Aorta (tissue), 5 donors: ENCODE measurements at regions not wholly inside any gene's neighbourhood (a gene's known extent, or its start where the extent isn't known, plus 50 kb on each side); places are given as distances from the start of the nearest gene placed in this dataset.
"Not testable (repeated sequence)": the region's sequence is repeated elsewhere in the genome, so short reads cannot be mapped to it uniquely, and the experiment has no call there.

Experiments used
- ATAC-seq: fragments of 200-7000 bp; cut with Tn5 transposase; one replicate; pipeline ENCODE4 v1.9.1; 2022; ENCODE audit warnings: moderate library complexity; ENCODE audit not compliant: low FRiP score
- DNase-seq, 2 donors: peaks; one replicate each; pipeline ENCODE4 v3.0.0-alpha.2; 2020
- H3K27ac ChIP-seq, 2 donors: one replicate each; pipeline ENCODE4 v1.5.1; 2013; ENCODE audit warnings: low read length in 2 of 2, mild to moderate bottlenecking in 2 of 2, moderate library complexity in 2 of 2, control low read depth in 1 of 2, inconsistent platforms in 1 of 2, low read depth in 1 of 2
- H3K27me3 ChIP-seq, 2 donors: one replicate each; pipeline ENCODE4 v1.6.1; 2013; ENCODE audit warnings: control low read depth in 1 of 2, low read length in 1 of 2, mild to moderate bottlenecking in 1 of 2, moderate library complexity in 1 of 2; ENCODE audit not compliant: insufficient read depth in 2 of 2, control insufficient read depth in 1 of 2
- H3K36me3 ChIP-seq, 2 donors: one replicate each; pipeline ENCODE4 v1.6.1; 2013; ENCODE audit warnings: control low read depth in 1 of 2, low read length in 1 of 2, mild to moderate bottlenecking in 1 of 2; ENCODE audit not compliant: insufficient read depth in 2 of 2, control insufficient read depth in 1 of 2
- H3K4me1 ChIP-seq, 2 donors: one replicate each; pipeline ENCODE4 v1.6.1; 2013; ENCODE audit warnings: low read length in 2 of 2, control low read depth in 1 of 2, mild to moderate bottlenecking in 1 of 2, moderate library complexity in 1 of 2; ENCODE audit not compliant: insufficient read depth in 2 of 2, control insufficient read depth in 1 of 2
- H3K4me3 ChIP-seq, 2 donors: one replicate each; pipeline ENCODE4 v1.5.1; 2013; ENCODE audit warnings: low read length in 2 of 2, control low read depth in 1 of 2, mild to moderate bottlenecking in 1 of 2
- H3K9me3 ChIP-seq: one replicate; pipeline ENCODE4 v1.6.1; 2013; ENCODE audit warnings: mild to moderate bottlenecking, low read length; ENCODE audit not compliant: control insufficient read depth
- WGBS, 2 donors: extraction: QIAGEN DNeasy Blood & Tissue Kit; methylation state at CpG; one replicate each; pipeline ENCODE4 v1.1.7; 2013; 5-methylcytosine and 5-hydroxymethylcytosine counted together
- intact Hi-C, 2 donors: fragments of 100-400 bp; cut with DNase I; formaldehyde crosslinking; loops; one replicate each; pipeline versions ENCODE4 v1.14.2 to v1.15.0; 2022
- donor health status: healthy with polysubstance abuse.
- donor health status: Bipolar disorder and iron deficiency.
- donor health status: DM: no; HTN: no; CAD: no.
- donor health status: DM: no; HTN: no; CAD: no.
- donor health status: DM: yes; HTN: yes; CAD: no.

- H3K27ac ChIP-seq: no peak overlapping the region
- no peaks in the 10 kb centered on the region for H3K9me3 ChIP-seq
- ATAC-seq (no peak), DNase-seq (no peak)
- no peak overlapping the region for H3K4me3 ChIP-seq
- WGBS, 2 donors: 95 to 96% methylated on average over 3 of the region's 3 CpGs
- H3K36me3 ChIP-seq: no peaks in the 10 kb centered on the region
- H3K4me1 ChIP-seq: no peaks in the 10 kb centered on the region
- H3K27me3 ChIP-seq: peaks cover 0 to 2% of the 10 kb centered on the region in 2 donors
- intact Hi-C loops: no loop called here
These were observed 378.8 kb downstream of the NDFIP2 start for GRCh38 chr13:79859756-79860155.

DNA sequence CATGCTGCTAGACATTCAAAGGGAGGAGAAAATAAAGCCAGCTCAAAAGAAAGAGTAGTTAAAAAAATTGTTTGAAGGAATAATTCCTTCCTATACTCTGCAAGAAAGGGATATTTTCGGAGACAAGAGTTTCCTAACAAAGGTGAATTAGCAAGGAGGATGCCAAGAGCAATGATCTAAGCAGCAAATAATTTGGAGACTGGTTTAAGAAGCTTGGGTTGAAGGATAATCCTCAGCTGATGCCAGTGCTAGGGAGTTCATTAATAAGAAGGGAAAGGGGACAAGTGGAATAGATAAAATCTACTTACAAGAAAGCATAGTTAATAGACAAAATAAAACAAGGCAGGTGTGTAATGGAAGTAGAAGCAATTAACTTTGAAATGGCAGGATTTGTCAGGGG, 372.3 kb downstream of the NDFIP2 start:
- 56 to 70% methylated on average over 1 of the region's 1 CpG for WGBS, 2 donors
- Histone ChIP-seq H3K4me1 (peaks cover 0 to 1% of the 10 kb centered on the region in 2 donors), H3K36me3 (no peaks in the 10 kb centered on the region), H3K27me3 (peaks cover 0 to 2% of the 10 kb centered on the region in 2 donors), H3K9me3 (no peaks in the 10 kb centered on the region), H3K4me3 (no peak overlapping the region), H3K27ac (no peak overlapping the region)
- ATAC-seq: no peak
- intact Hi-C loops: no loop called here
- no peak for DNase-seq

GRCh38 chr13:79851318-79851717, 370.4 kb downstream of the NDFIP2 start:
- Histone ChIP-seq H3K4me1 (peaks cover 0 to 1% of the 10 kb centered on the region in 2 donors), H3K27ac (no peak overlapping the region), H3K27me3 (no peaks in the 10 kb centered on the region), H3K9me3 (no peaks in the 10 kb centered on the region), H3K36me3 (no peaks in the 10 kb centered on the region), H3K4me3 (no peak overlapping the region)
- intact Hi-C loops: no loop called here
- no peak for ATAC-seq
- DNase-seq: no peak

DNA sequence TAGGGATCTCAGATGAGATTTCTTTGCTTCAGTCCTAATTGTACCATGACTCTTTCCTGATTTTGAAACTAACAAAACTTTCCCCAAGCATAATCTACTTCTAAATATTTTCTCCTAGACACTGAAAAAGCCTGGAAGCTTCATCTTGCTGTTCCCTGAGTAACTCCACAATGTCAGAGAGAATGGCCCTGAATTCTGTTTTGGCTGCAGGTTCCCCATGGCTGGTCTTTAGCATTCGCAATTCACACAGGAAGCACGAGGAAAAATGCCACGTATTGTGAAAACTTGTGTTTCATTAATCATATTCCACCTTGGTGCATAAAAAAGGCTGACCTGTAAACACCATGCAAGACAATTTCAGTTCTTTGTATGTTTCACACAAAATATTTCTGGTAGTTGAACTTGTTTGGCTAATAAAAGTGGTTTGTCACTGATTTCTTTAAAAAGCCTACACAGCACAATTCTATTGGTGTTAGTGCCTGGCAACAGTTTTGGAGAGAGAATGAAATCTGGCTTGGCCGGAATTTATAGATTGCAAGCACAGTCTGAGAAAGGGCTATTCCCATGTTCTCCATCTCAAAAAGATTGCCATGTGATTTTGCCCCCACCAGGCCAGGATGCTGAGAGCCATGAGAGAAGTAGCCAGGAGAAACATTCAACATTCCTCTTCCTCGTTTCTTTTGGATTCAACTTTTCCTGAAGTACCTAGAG, 367.1 kb downstream of the NDFIP2 start:
- no peaks in the 10 kb centered on the region for H3K36me3 ChIP-seq
- intact Hi-C loops: no loop called here
- H3K9me3 ChIP-seq: no peaks in the 10 kb centered on the region
- 10 to 15% methylated on average over 5 of the region's 5 CpGs for WGBS, 2 donors
- no peak overlapping the region for H3K4me3 ChIP-seq
- H3K4me1 ChIP-seq: peaks cover 0 to 1% of the 10 kb centered on the region in 2 donors
- ATAC-seq: no peak
- H3K27ac ChIP-seq: no peak overlapping the region
- no peak for DNase-seq
- H3K27me3 ChIP-seq: no peaks in the 10 kb centered on the region

GRCh38 chr13:79846386-79846785, 365.4 kb downstream of the NDFIP2 start:
- Histone ChIP-seq H3K9me3 (no peaks in the 10 kb centered on the region), H3K4me1 (peaks cover 0 to 1% of the 10 kb centered on the region in 2 donors), H3K36me3 (no peaks in the 10 kb centered on the region), H3K27me3 (no peaks in the 10 kb centered on the region), H3K4me3 (no peak overlapping the region), H3K27ac (no peak overlapping the region)
- ATAC-seq: no peak
- intact Hi-C loops: no loop called here
- no peak for DNase-seq
- 91 to 95% methylated on average over 4 of the region's 4 CpGs for WGBS, 2 donors

- H3K9me3 ChIP-seq: peaks cover 2% of the 10 kb centered on the region
- H3K4me3 ChIP-seq: no peak overlapping the region
- H3K27ac ChIP-seq: no peak overlapping the region
- no peaks in the 10 kb centered on the region for H3K4me1 ChIP-seq
- intact Hi-C loops: no loop called here
- H3K27me3 ChIP-seq: no peaks in the 10 kb centered on the region
- 86 to 90% methylated on average over 3 of the region's 3 CpGs for WGBS, 2 donors
- ATAC-seq (no peak), DNase-seq (no peak)
- H3K36me3 ChIP-seq: no peaks in the 10 kb centered on the region
These were observed 356.9 kb downstream of the NDFIP2 start for GRCh38 chr13:79837741-79838450.

DNA sequence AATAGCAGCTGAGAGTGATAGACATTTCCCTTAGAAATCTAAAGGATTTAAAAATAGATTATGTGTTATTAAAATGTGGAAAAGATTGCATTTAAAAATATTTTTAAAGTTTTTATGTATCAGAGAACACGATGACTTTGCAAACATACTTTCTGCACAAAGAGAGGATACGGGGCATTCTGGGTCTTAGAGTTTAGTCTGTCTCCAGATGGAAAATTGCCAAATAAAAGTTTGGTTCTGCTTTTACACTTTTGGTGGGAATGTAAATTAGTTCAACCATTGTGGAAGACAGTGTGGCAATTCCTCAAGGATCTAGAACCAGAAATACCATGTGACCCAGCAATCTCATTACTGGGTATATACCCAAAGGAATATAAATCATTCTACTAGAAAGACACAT, 355.2 kb downstream of the NDFIP2 start:
- H3K27me3 ChIP-seq, ATAC-seq, H3K4me3 ChIP-seq, DNase-seq, H3K9me3 ChIP-seq, intact Hi-C loops, H3K4me1 ChIP-seq, H3K36me3 ChIP-seq, H3K27ac ChIP-seq: not testable (repeated sequence)
- 17 to 18% methylated on average over 2 of the region's 2 CpGs for WGBS, 2 donors

GRCh38 chr13:79834876-79835275, 353.9 kb downstream of the NDFIP2 start:
- no peak overlapping the region for H3K27ac ChIP-seq
- 50 to 52% methylated on average over 2 of the region's 2 CpGs for WGBS, 2 donors
- no peaks in the 10 kb centered on the region for H3K27me3 ChIP-seq
- peaks cover 2% of the 10 kb centered on the region for H3K9me3 ChIP-seq
- ATAC-seq (no peak), DNase-seq (no peak)
- no peaks in the 10 kb centered on the region for H3K4me1 ChIP-seq
- no peaks in the 10 kb centered on the region for H3K36me3 ChIP-seq
- intact Hi-C loops: no loop called here
- no peak overlapping the region for H3K4me3 ChIP-seq

- Histone ChIP-seq H3K36me3 (no peaks in the 10 kb centered on the region), H3K4me1 (no peaks in the 10 kb centered on the region), H3K9me3 (peaks cover 2% of the 10 kb centered on the region), H3K4me3 (no peak overlapping the region), H3K27ac (no peak overlapping the region), H3K27me3 (no peaks in the 10 kb centered on the region)
- 52 to 56% methylated on average over 1 of the region's 1 CpG for WGBS, 2 donors
- DNase-seq: no peak
- ATAC-seq: no peak
- intact Hi-C loops: no loop called here
These were observed 353.0 kb downstream of the NDFIP2 start for GRCh38 chr13:79833991-79834390.
